Hepatocyte (in vitro differentiated cells): ENCODE measurements at regions not wholly inside any gene's neighbourhood (a gene's known extent, or its start where the extent isn't known, plus 50 kb on each side); places are given as distances from the start of the nearest gene placed in this dataset.

ENCODE experiments used
- DNase-seq: peaks from one replicate; pipeline ENCODE4 v3.0.0-alpha.2; 2016; ENCODE audit warnings: low spot score
- H2AFZ ChIP-seq: fragments of 200-600 bp; sonication (generic); 2 replicates; pipeline ENCODE4 v1.6.0; 2016; ENCODE audit warnings: antibody characterized with exemption, mild to moderate bottlenecking
- H3K27ac ChIP-seq: fragments of 200-600 bp; sonication (generic); 2 replicates; pipeline ENCODE4 v1.5.1; 2016; ENCODE audit warnings: mild to moderate bottlenecking
- H3K27me3 ChIP-seq: fragments of 200-600 bp; sonication (generic); 2 replicates; pipeline ENCODE4 v1.6.1; 2016
- H3K36me3 ChIP-seq: fragments of 200-600 bp; sonication (generic); replicated peaks from 2 replicates; pipeline ENCODE4 v1.5.1; 2016; ENCODE audit warnings: low read depth; ENCODE audit not compliant: insufficient read depth
- H3K4me1 ChIP-seq: fragments of 200-600 bp; sonication (generic); 2 replicates; pipeline ENCODE4 v1.5.1; 2016; ENCODE audit warnings: mild to moderate bottlenecking, moderate library complexity; ENCODE audit not compliant: insufficient read depth
- H3K4me2 ChIP-seq: fragments of 200-600 bp; sonication (generic); 2 replicates; pipeline ENCODE4 v1.6.0; 2016
- H3K4me3 ChIP-seq: fragments of 200-600 bp; sonication (generic); 2 replicates; pipeline ENCODE4 v1.5.1; 2016; ENCODE audit warnings: mild to moderate bottlenecking
- H3K79me2 ChIP-seq: fragments of 200-600 bp; sonication (generic); 2 replicates; pipeline ENCODE4 v1.6.0; 2017; ENCODE audit warnings: mild to moderate bottlenecking
- H3K9me2 ChIP-seq: fragments of 200-600 bp; sonication (generic); replicated peaks from 2 replicates; pipeline ENCODE4 v1.6.0; 2017; ENCODE audit warnings: mild to moderate bottlenecking; ENCODE audit not compliant: insufficient read depth
- H3K9me3 ChIP-seq: fragments of 200-600 bp; sonication (generic); 2 replicates; pipeline ENCODE4 v1.5.1; 2016; ENCODE audit warnings: low read depth, mild to moderate bottlenecking
- H4K20me1 ChIP-seq: fragments of 200-600 bp; sonication (generic); 2 replicates; pipeline ENCODE4 v1.6.0; 2016; ENCODE audit warnings: mild to moderate bottlenecking; ENCODE audit not compliant: insufficient read depth, poor library complexity, severe bottlenecking
- CTCF ChIP-seq: fragments of 200-600 bp; sonication (generic); IDR thresholded peaks from 2 replicates; pipeline ENCODE4 v1.5.1; 2016; ENCODE audit warnings: antibody characterized with exemption, mild to moderate bottlenecking; ENCODE audit not compliant: poor library complexity
- EZH2 ChIP-seq: fragments of 200-600 bp; sonication (generic); IDR thresholded peaks from 2 replicates; pipeline ENCODE4 v1.6.1; 2016; ENCODE audit warnings: antibody characterized with exemption, mild to moderate bottlenecking, borderline replicate concordance
- EZH2phosphoT487 ChIP-seq: fragments of 200-600 bp; sonication (generic); IDR thresholded peaks from one replicate; pipeline ENCODE4 v1.6.1; 2018; ENCODE audit warnings: antibody characterized with exemption, mild to moderate bottlenecking, low read depth, moderate library complexity; ENCODE audit not compliant: unreplicated experiment, severe bottlenecking
- WGBS: methylation state at CpG from one replicate; pipeline ENCODE4 v1.1.6; 2016; ENCODE audit warnings: low lambda C conversion rate; ENCODE audit errors: missing lambda C conversion rate; 5-methylcytosine and 5-hydroxymethylcytosine counted together

GRCh38 chr19:28486473-28486872 lies 726.5 kb downstream of the UQCRFS1 start:
- Histone ChIP-seq H3K79me2 (no peaks in the 10 kb centered on the region), H3K4me3 (no peak overlapping the region), H4K20me1 (no peaks in the 10 kb centered on the region), H3K9me3 (no peaks in the 10 kb centered on the region), H3K4me1 (no peaks in the 10 kb centered on the region), H3K27ac (no peak overlapping the region), H3K4me2 (no peak overlapping the region), H3K9me2 (no peaks in the 10 kb centered on the region), H2AFZ (no peak overlapping the region), H3K36me3 (no peaks in the 10 kb centered on the region), H3K27me3 (no peaks in the 10 kb centered on the region)
- no peak for DNase-seq
- TF ChIP-seq EZH2 = no peak
- no peak for TF ChIP-seq EZH2phosphoT487
- no peak for TF ChIP-seq CTCF
- 82% methylated on average over 3 of the region's 3 CpGs for WGBS

GRCh38 chr19:28485292-28485691 lies 727.7 kb downstream of the UQCRFS1 start:
- 73% methylated on average over 9 of the region's 9 CpGs for WGBS
- no peaks in the 10 kb centered on the region for H3K27me3 ChIP-seq
- DNase-seq = peak; percentile 27
- no peaks in the 10 kb centered on the region for H3K9me2 ChIP-seq
- H3K4me3 ChIP-seq = no peak overlapping the region
- H3K27ac ChIP-seq = no peak overlapping the region
- H3K4me1 ChIP-seq = no peaks in the 10 kb centered on the region
- no peak for TF ChIP-seq CTCF
- no peak for TF ChIP-seq EZH2phosphoT487
- H3K79me2 ChIP-seq = no peaks in the 10 kb centered on the region
- no peaks in the 10 kb centered on the region for H3K36me3 ChIP-seq
- H2AFZ ChIP-seq = no peak overlapping the region
- H3K4me2 ChIP-seq = no peak overlapping the region
- H3K9me3 ChIP-seq = no peaks in the 10 kb centered on the region
- H4K20me1 ChIP-seq = no peaks in the 10 kb centered on the region

GRCh38 chr19:28483197-28483596 lies 729.8 kb downstream of the UQCRFS1 start:
- Histone ChIP-seq H3K36me3 (no peaks in the 10 kb centered on the region), H3K27ac (no peak overlapping the region), H3K79me2 (no peaks in the 10 kb centered on the region), H3K27me3 (no peaks in the 10 kb centered on the region), H3K4me1 (no peaks in the 10 kb centered on the region), H3K4me2 (no peak overlapping the region), H3K4me3 (no peak overlapping the region), H2AFZ (no peak overlapping the region), H4K20me1 (no peaks in the 10 kb centered on the region), H3K9me2 (no peaks in the 10 kb centered on the region), H3K9me3 (no peaks in the 10 kb centered on the region)
- 94% methylated on average over 3 of the region's 3 CpGs for WGBS
- DNase-seq = no peak
- no peak for TF ChIP-seq CTCF
- TF ChIP-seq EZH2 = no peak
- TF ChIP-seq EZH2phosphoT487 = no peak

- Histone ChIP-seq H3K9me3 (no peaks in the 10 kb centered on the region), H4K20me1 (no peaks in the 10 kb centered on the region), H3K27ac (no peak overlapping the region), H3K4me2 (no peak overlapping the region), H3K27me3 (no peaks in the 10 kb centered on the region), H3K36me3 (no peaks in the 10 kb centered on the region), H3K79me2 (no peaks in the 10 kb centered on the region), H3K4me1 (no peaks in the 10 kb centered on the region), H3K4me3 (no peak overlapping the region), H2AFZ (no peak overlapping the region), H3K9me2 (no peaks in the 10 kb centered on the region)
- DNase-seq = no peak
- no peak for TF ChIP-seq EZH2phosphoT487
- TF ChIP-seq CTCF = no peak
- TF ChIP-seq EZH2 = no peak
- WGBS = 78% methylated on average over 3 of the region's 3 CpGs
Observed at GRCh38 chr19:28482221-28482620, 730.7 kb downstream of the UQCRFS1 start.
